C1 segment of cervical spinal cord (tissue), 14 donors: ENCODE measurements at regions not wholly inside any gene's neighbourhood (a gene's known extent, or its start where the extent isn't known, plus 50 kb on each side); places are given as distances from the start of the nearest gene placed in this dataset.
"Not testable (repeated sequence)": the region's sequence is repeated elsewhere in the genome, so short reads cannot be mapped to it uniquely, and the experiment has no call there.

Source experiments
- DNase-seq, 14 donors: peaks; one replicate each; lab custom pipeline; 2025; lab: John Stamatoyannopoulos, UW

- DNase-seq: peak in 1 of 14 donors; percentile 0
These were observed 59.7 kb downstream of the NHLRC1 start for GRCh38 chr6:18062733-18063132.

GRCh38 chr6:18058429-18058828 lies 64.0 kb downstream of the NHLRC1 start:
- no peak for DNase-seq

- DNase-seq: no peak
These were observed 66.6 kb downstream of the NHLRC1 start for GRCh38 chr6:18055714-18056382.

- no peak for DNase-seq
These were observed 67.4 kb downstream of the NHLRC1 start for GRCh38 chr6:18055098-18055497.

GRCh38 chr6:18053555-18054445 lies 66.4 kb upstream of the KIF13A start:
- DNase-seq: no peak

GRCh38 chr6:18053078-18053477 lies 65.6 kb upstream of the KIF13A start:
- no peak for DNase-seq

GRCh38 chr6:18049646-18050045 lies 62.2 kb upstream of the KIF13A start:
- DNase-seq: no peak

GRCh38 chr6:18048953-18049630 lies 61.7 kb upstream of the KIF13A start:
- DNase-seq: no peak

- no peak for DNase-seq
These were observed 60.0 kb upstream of the KIF13A start for GRCh38 chr6:18047406-18047805.

GRCh38 chr6:18045507-18045906 lies 58.1 kb upstream of the KIF13A start:
- no peak for DNase-seq

- DNase-seq: no peak
These were observed 56.8 kb upstream of the KIF13A start for GRCh38 chr6:18044108-18044783.

- no peak for DNase-seq
These were observed 55.2 kb upstream of the KIF13A start for GRCh38 chr6:18042536-18043145.

- no peak for DNase-seq
These were observed 52.0 kb upstream of the KIF13A start for GRCh38 chr6:18039481-18039880.

GRCh38 chr6:18038235-18038634 lies 50.8 kb upstream of the KIF13A start:
- not testable (repeated sequence) for DNase-seq
